SKM-1 treated with dmso at 0.1 percent for 144 hours (cell line): ENCODE measurements at regions not wholly inside any gene's neighbourhood (a gene's known extent, or its start where the extent isn't known, plus 50 kb on each side); places are given as distances from the start of the nearest gene placed in this dataset.

Experiments
- DNase-seq: peaks from one replicate; lab custom pipeline; 2025; ENCODE audit not compliant: unreplicated experiment; lab: John Stamatoyannopoulos, UW

GRCh38 chr13:111448504-111448903 is 128.1 kb downstream of the TEX29 start:
- no peak for DNase-seq

GRCh38 chr13:111449041-111449440 is 128.6 kb downstream of the TEX29 start:
- no peak for DNase-seq

GRCh38 chr13:111451402-111451801 is 131.0 kb downstream of the TEX29 start:
- DNase-seq, result no peak

GRCh38 chr13:111456452-111457230 is 136.2 kb downstream of the TEX29 start:
- DNase-seq, result no peak

GRCh38 chr13:111458001-111458531 is 137.6 kb downstream of the TEX29 start:
- no peak for DNase-seq

- no peak for DNase-seq
These were observed 138.3 kb downstream of the TEX29 start for GRCh38 chr13:111458739-111459138.

GRCh38 chr13:111459803-111460547 is 139.5 kb downstream of the TEX29 start:
- DNase-seq, result no peak

GRCh38 chr13:111460548-111461444 is 140.4 kb downstream of the TEX29 start:
- no peak for DNase-seq

- DNase-seq, result no peak
These were observed 141.2 kb downstream of the TEX29 start for GRCh38 chr13:111461445-111462149.

GRCh38 chr13:111462221-111462764 is 141.9 kb downstream of the TEX29 start:
- DNase-seq, result no peak

- no peak for DNase-seq
These were observed 142.5 kb downstream of the TEX29 start for GRCh38 chr13:111462944-111463343.

- no peak for DNase-seq
These were observed 146.9 kb downstream of the TEX29 start for GRCh38 chr13:111467111-111467890.

GRCh38 chr13:111468037-111468959 is 147.9 kb downstream of the TEX29 start:
- DNase-seq, result no peak

- DNase-seq, result no peak
These were observed 149.0 kb downstream of the TEX29 start for GRCh38 chr13:111469450-111469849.

- DNase-seq, result no peak
These were observed 149.6 kb downstream of the TEX29 start for GRCh38 chr13:111469916-111470506.

- DNase-seq, result no peak
These were observed 150.5 kb downstream of the TEX29 start for GRCh38 chr13:111470933-111471332.

GRCh38 chr13:111472083-111472482 is 151.6 kb downstream of the TEX29 start:
- DNase-seq, result no peak
